AG09319 (cell line): ENCODE measurements at regions not wholly inside any gene's neighbourhood (a gene's known extent, or its start where the extent isn't known, plus 50 kb on each side); places are given as distances from the start of the nearest gene placed in this dataset.

ENCODE experiments used
- DNase-seq: peaks from one replicate; pipeline ENCODE4 v3.0.0-alpha.2; 2010; ENCODE audit warnings: low read depth; ENCODE audit errors: extremely low read depth
- TF ChIP-seq, protein P1 (sequence below): IDR thresholded peaks from 2 replicates; pipeline ENCODE4 v1.5.1; 2011; ENCODE audit warnings: low read depth, mild to moderate bottlenecking, inconsistent platforms, low read length, moderate library complexity

- TF ChIP-seq, protein P1, sequence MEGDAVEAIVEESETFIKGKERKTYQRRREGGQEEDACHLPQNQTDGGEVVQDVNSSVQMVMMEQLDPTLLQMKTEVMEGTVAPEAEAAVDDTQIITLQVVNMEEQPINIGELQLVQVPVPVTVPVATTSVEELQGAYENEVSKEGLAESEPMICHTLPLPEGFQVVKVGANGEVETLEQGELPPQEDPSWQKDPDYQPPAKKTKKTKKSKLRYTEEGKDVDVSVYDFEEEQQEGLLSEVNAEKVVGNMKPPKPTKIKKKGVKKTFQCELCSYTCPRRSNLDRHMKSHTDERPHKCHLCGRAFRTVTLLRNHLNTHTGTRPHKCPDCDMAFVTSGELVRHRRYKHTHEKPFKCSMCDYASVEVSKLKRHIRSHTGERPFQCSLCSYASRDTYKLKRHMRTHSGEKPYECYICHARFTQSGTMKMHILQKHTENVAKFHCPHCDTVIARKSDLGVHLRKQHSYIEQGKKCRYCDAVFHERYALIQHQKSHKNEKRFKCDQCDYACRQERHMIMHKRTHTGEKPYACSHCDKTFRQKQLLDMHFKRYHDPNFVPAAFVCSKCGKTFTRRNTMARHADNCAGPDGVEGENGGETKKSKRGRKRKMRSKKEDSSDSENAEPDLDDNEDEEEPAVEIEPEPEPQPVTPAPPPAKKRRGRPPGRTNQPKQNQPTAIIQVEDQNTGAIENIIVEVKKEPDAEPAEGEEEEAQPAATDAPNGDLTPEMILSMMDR = no peak
- DNase-seq = no peak
These were observed 177.4 kb upstream of the CWC22 start for GRCh38 chr2:180184506-180184905.

DNA sequence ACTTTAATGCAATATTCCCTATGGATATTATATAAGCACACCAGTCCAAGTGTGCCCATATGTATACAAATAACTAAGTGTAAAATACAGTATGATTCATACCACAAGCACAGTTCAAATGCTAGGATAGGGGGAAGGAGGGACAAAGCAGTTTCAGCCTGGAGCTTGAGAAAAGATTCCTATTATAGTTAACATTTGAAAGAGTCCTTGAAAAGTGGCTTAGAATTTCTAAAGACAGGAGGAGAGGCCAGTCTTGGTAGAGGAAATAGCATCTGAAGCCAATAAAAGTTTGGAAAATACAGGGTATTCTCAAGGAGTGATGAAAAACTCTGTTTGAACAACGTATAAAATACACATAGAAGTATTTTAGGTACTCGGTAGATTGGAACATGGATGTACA is 173.4 kb upstream of the CWC22 start:
- DNase-seq = no peak
- TF ChIP-seq, protein P1 = no peak

GRCh38 chr2:180177534-180177933 is 170.4 kb upstream of the CWC22 start:
- TF ChIP-seq, protein P1 = no peak
- no peak for DNase-seq

GRCh38 chr2:180175736-180176135 is 168.6 kb upstream of the CWC22 start:
- DNase-seq = no peak

GRCh38 chr2:180174580-180174979 is 167.5 kb upstream of the CWC22 start:
- DNase-seq = no peak
- TF ChIP-seq, protein P1 = no peak

More at GRCh38 chr2:180175736-180176135, 168.6 kb upstream of the CWC22 start:
- TF ChIP-seq, protein P1 = no peak

- no peak for DNase-seq
- TF ChIP-seq, protein P1 = no peak
These were observed 162.4 kb upstream of the CWC22 start for GRCh38 chr2:180169474-180169873.

GRCh38 chr2:180161415-180161814 is 154.3 kb upstream of the CWC22 start:
- TF ChIP-seq, protein P1 = no peak
- DNase-seq = no peak
